ENCODE measurements at regions not wholly inside any gene's neighbourhood (a gene's known extent, or its start where the extent isn't known, plus 50 kb on each side); places are given as distances from the start of the nearest gene placed in this dataset.

GRCh38 chr11:76604626-76605241, 65.8 kb downstream of the LRRC32 start:
- CTCF ChIA-PET: no interaction called here
- Histone ChIP-seq H3K4me1 (ENCODE audit: control insufficient read depth in 1 of 2, insufficient read depth in 2 of 2, low read length in 2 of 2) (no peaks in the 10 kb centered on the region), H3K9me2 (ENCODE audit: insufficient read depth) (no peaks in the 10 kb centered on the region), H2AFZ (ENCODE audit: low read depth, low read length, poor library complexity, severe bottlenecking) (no peak overlapping the region), H4K20me1 (ENCODE audit: insufficient read depth) (no peaks in the 10 kb centered on the region), H3K36me3 (ENCODE audit: control insufficient read depth in 1 of 2, insufficient read depth in 2 of 2, low read length in 2 of 2) (no peaks in the 10 kb centered on the region), H3K4me2 (ENCODE audit: low read length) (no peak overlapping the region), H3K9me3 (ENCODE audit: control insufficient read depth in 1 of 2, insufficient read depth in 1 of 2, low read depth in 1 of 2, low read length in 2 of 2) (no peaks in the 10 kb centered on the region), H3K79me2 (ENCODE audit: insufficient read depth, low read length) (no peaks in the 10 kb centered on the region), H3K27ac (ENCODE audit: low read depth, low read length) (no peak overlapping the region), H3K27me3 (ENCODE audit: insufficient read depth, low read length) (no peaks in the 10 kb centered on the region), H3K9ac (ENCODE audit: low read length) (no peak overlapping the region), H3K4me3 (replicated peaks in 1 of 2; ENCODE audit: low read depth in 1 of 2, low read length in 2 of 2) (no peak overlapping the region)
- POLR2A ChIA-PET: no interaction called here
- intact Hi-C loops (cut with micrococcal nuclease): no loop called here
- ATAC-seq (no peak), DNase-seq (ENCODE audit: low read depth, low spot score) (no peak)
- no TSS peak for BruUV-seq (replicated peaks)
- TF ChIP-seq SIN3A (IDR thresholded peaks at IDR 0.05; ENCODE audit: low read depth): no peak
- RAD21 ChIA-PET (ENCODE audit: low non-redundant PET in 1 of 2, low total read pairs in 2 of 2, uncharacterized antibody in 2 of 2, unreplicated experiment in 2 of 2): no interaction called here

GRCh38 chr11:76604081-76604625, 66.4 kb downstream of the LRRC32 start:
- CTCF ChIA-PET: no interaction called here
- H3K4me1 ChIP-seq (ENCODE audit: control insufficient read depth in 1 of 2, insufficient read depth in 2 of 2, low read length in 2 of 2): no peaks in the 10 kb centered on the region
- no peak for TF ChIP-seq REST (IDR thresholded peaks at IDR 0.05; ENCODE audit: low read depth)
- no peak for TF ChIP-seq YY1 (IDR thresholded peaks at IDR 0.05; ENCODE audit: extremely low read depth, insufficient replicate concordance, low read depth, low read length)
- TF ChIP-seq EZH2phosphoT487 (IDR thresholded peaks at IDR 0.05; ENCODE audit: borderline replicate concordance): no peak
- TF ChIP-seq FOSL1 (IDR thresholded peaks at IDR 0.05; ENCODE audit: low read depth): no peak
- no peak for TF ChIP-seq POLR2AphosphoS5 (IDR thresholded peaks at IDR 0.05; ENCODE audit: low read depth, low read length)
- no peak for TF ChIP-seq EGR1 (IDR thresholded peaks at IDR 0.05; ENCODE audit: low read depth)
- TF ChIP-seq SP1 (IDR thresholded peaks at IDR 0.05; ENCODE audit: low read depth): no peak
- TF ChIP-seq CBX3 (IDR thresholded peaks at IDR 0.05; ENCODE audit: low read depth): no peak
- no peak for TF ChIP-seq ZBTB33 (IDR thresholded peaks at IDR 0.05; ENCODE audit: extremely low read depth, insufficient replicate concordance, low read length)
- TF ChIP-seq CTCF (IDR thresholded peaks at IDR 0.05 in 2 of 3, conservative IDR thresholded peaks at IDR 0.05 in 1 of 3; ENCODE audit: borderline replicate concordance in 1 of 3, insufficient read depth in 1 of 3, low read depth in 2 of 3, low read length in 2 of 3): no peak
- no peak for TF ChIP-seq ELF1 (IDR thresholded peaks at IDR 0.05; ENCODE audit: borderline replicate concordance, low read depth)

More at GRCh38 chr11:76604081-76604625, 66.4 kb downstream of the LRRC32 start:
- no peaks in the 10 kb centered on the region for H3K9me2 ChIP-seq (ENCODE audit: insufficient read depth)
- ChIA-PET POLR2A (no interaction called here), RAD21 (ENCODE audit: low non-redundant PET in 1 of 2, low total read pairs in 2 of 2, uncharacterized antibody in 2 of 2, unreplicated experiment in 2 of 2) (no interaction called here)
- no peaks in the 10 kb centered on the region for H3K27me3 ChIP-seq (ENCODE audit: insufficient read depth, low read length)
- H3K27ac ChIP-seq (ENCODE audit: low read depth, low read length): no peak overlapping the region
- intact Hi-C loops (cut with micrococcal nuclease): no loop called here
- DNase-seq (ENCODE audit: low read depth, low spot score) (no peak), ATAC-seq (no peak; the same call in 1 of the 2 replicates)
- no peak overlapping the region for H3K9ac ChIP-seq (ENCODE audit: low read length)
- no peaks in the 10 kb centered on the region for H4K20me1 ChIP-seq (ENCODE audit: insufficient read depth)
- H3K79me2 ChIP-seq (ENCODE audit: insufficient read depth, low read length): no peaks in the 10 kb centered on the region
- no peaks in the 10 kb centered on the region for H3K9me3 ChIP-seq (ENCODE audit: control insufficient read depth in 1 of 2, insufficient read depth in 1 of 2, low read depth in 1 of 2, low read length in 2 of 2)
- H3K36me3 ChIP-seq (ENCODE audit: control insufficient read depth in 1 of 2, insufficient read depth in 2 of 2, low read length in 2 of 2): no peaks in the 10 kb centered on the region
- H3K4me2 ChIP-seq (ENCODE audit: low read length): no peak overlapping the region
- no peak overlapping the region for H2AFZ ChIP-seq (ENCODE audit: low read depth, low read length, poor library complexity, severe bottlenecking)
- H3K4me3 ChIP-seq (replicated peaks in 1 of 2; ENCODE audit: low read depth in 1 of 2, low read length in 2 of 2): no peak overlapping the region
- BruUV-seq (replicated peaks): no TSS peak

Data from HCT116 (cell line).